Caki2 (cell line): ENCODE measurements at regions not wholly inside any gene's neighbourhood (a gene's known extent, or its start where the extent isn't known, plus 50 kb on each side); places are given as distances from the start of the nearest gene placed in this dataset.
"Not testable (repeated sequence)": the region's sequence is repeated elsewhere in the genome, so short reads cannot be mapped to it uniquely, and the experiment has no call there.

ENCODE experiments used
- DNase-seq: peaks from one replicate; pipeline ENCODE4 v3.0.0-alpha.2; 2015; ENCODE audit warnings: low read depth
- in situ Hi-C: cut with HindIII; loops from 2 replicates; pipeline ENCODE4 v1.10.0; 2016; ENCODE audit warnings: low sequenced_read_pairs, low pct_unique_long_range_greater_than_20kb, mixed read lengths

DNA sequence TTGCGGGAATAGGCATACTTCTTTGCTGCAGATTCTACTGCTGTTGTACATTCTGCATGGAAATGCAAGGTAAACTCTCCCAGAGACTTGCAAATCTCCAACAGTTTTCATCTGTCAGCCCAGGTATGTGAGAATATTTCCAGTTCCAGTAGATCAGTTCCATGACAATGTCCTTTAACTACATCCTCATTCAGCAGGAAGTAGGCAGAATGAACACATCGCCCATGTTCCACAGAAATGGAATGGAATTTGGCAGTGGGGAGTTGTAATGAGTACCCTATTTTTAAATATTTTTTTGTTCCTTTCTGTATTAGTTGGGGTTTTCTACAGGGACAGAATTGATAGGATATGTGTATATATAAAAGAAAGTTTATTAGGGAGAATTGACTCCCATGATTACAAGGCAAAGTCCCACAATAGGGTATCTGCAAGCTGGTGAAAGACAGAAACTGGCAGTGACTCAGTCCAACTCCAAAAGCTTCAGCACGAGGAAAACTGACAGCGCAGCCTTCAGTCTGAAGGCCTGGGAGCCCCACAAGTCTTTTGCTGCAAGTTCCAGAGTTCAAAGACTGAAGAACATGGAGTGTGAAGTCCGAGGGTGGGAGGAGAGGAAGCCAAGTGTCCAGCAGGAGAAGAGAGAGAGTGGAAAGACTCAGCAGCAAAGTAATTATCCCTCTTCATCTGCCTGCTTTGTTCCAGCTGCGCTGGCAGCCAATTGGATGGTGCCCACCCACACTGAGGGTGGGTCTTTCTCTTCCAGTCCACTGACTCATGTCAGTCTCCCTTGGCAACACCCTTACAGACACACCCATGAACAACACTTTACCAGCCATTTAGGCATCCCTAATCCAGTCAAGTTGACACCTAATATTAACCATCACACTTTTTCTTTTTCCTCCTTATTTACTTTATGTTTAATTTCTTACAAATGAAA, 110.4 kb upstream of the SCAF11 start:
- in situ Hi-C loops = no loop called here
- peak; percentile 96 for DNase-seq

DNA sequence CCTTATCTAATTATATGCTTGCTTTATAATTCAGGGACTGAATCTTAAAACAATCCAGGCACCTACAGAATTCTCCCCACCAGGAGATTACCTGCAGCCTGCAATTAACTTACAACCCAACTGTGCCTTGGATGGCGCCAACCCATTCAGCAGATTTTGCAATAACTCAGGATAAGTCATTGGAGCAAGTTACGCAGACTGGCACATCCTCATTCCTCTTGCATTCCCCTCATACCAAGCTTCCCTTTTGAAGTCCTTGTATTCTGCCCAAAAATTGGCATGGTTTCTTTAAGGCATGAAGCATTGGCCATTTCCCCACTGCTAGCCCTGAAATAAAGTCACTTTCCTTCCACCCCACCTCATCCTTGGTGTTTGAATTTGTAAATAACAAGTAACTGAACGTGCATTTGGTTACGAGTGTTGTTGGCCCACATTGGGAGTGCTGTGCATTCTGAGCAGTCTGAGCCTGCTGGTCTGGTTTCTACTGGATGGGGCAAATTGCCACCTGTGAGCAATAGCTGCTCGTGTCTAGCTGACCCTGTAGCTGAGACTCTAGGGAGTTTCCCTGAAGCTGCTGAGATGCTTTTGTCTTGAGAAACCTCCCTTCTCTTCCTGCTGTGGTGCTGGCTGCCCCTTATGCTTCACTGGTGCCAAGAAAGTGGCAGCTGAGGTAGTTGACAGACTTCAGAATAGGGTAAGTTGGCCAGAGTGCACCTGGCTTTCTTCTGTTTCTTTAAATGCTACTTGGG, 99.2 kb upstream of the SCAF11 start:
- in situ Hi-C loops = no loop called here
- DNase-seq = no peak

DNA sequence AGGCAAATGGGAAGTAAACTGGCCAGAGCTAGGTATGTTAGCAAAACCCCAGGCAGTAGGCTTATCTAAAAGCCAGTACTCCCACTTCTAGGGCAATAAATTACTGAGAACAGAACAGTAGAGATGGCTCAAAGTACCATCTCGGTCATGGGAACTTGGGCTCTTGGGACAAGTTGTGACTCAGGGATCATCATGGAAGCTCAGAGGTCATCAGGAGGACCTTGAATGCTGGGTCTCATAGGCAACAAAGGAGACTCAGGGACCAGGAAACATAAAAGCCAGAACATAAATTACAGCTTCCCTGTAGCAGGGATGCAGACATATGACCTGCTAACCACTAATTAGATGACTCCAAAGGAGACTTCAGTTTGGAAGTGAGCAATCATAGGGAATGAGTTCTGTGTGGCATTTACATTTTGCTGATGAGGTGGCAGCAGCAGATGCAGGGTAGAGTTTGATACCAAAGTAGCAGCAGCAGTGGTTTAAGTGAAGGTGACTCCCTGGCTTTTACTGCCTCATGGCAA, 97.6 kb upstream of the SCAF11 start:
- in situ Hi-C loops = no loop called here
- no peak for DNase-seq

DNA sequence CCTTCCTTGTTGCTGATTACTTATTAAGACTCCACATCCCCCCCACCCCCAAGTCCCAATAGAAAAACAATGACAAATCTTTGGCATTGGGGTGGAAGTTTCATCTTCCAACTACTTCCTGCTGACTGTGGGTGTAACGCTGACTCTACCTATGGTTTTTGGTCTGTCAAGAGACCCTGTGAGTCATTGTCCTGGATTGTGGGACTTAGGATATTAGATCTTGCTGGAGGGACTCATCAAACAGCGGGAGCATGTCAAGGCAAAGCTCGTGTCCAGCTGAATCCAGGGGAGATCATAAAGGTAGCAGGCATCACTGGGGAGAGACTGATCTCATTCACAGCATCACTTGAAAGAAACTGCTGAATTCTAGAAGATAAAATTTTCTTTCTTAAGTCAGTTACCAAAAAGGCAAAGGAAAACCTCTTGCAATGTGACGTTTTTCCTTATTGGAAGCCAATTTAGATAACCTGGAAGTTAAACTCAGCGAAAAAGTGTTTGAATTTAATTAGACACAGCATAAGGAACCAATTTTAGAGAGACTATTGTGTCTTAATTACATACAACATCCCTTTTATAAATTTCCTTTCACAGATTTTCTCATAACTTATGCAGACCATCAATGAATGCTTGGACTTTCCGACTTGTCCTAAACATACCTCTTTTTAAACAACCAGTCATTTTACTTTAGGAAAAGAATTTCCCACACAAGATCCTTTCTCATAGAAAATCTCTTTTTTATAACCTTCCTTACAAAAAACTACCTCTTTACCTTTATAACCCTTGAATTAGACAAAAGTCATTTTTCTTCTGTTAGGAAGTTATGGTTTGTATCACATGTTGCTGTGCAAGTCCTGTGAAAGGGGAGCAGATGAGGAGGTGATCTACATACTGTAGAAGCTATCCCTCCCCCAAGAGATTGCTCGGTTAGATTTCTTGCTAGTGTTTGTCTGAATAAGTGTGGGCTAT, 94.6 kb upstream of the SCAF11 start:
- peak; percentile 44 for DNase-seq
- in situ Hi-C loops = no loop called here

DNA sequence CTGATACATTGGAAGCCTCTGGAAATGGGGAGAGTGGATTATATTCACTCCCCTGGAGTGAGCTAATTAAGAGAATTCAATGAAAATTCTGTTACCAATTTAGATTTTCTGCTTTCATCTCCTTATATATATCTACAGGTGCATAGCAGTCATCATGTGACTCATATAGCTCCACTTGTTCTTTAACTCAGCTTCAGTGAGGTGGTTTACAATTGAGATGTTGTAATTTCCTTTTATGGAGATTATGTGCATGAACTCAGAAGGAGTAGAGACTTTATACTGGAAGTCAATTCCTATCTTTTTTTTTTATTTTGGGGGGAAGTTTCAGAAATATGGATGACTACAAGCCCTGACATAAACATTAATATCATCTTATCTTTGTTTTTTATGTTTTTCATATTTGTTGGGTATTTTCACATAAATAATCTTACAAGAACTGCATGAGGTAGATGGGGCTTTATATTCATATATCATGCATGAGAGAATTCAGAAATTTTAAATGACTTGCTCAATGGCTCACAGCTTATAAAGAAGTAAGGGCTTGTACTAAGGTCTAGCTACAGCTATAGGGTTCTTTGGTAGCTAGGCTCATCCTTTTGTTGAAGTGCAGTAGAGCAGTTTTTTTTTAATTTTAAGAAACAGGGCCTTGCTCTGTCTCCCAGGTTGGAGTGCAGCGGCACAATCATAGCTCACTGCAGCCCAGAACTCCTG, 92.3 kb upstream of the SCAF11 start:
- in situ Hi-C loops = no loop called here
- DNase-seq = no peak

DNA sequence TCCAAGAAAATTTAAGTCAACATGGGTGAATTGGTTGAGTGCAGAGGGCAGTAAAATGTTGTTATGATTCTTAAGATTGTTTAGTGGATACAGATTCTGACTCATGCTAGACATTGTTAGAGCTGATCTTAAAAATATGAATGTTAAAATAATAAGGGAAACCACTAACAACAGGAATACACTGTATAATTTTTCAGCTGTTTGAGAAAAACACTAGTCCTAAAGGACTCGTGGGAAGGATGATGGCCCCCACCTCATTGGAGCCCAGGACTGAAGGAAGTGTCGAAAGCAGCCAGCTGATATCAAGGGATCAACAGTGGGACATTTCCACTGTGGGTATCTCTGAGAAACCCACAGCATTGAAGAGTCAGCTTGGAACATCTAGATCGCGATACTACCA, 82.9 kb upstream of the SCAF11 start:
- in situ Hi-C loops = no loop called here
- DNase-seq = no peak

DNA sequence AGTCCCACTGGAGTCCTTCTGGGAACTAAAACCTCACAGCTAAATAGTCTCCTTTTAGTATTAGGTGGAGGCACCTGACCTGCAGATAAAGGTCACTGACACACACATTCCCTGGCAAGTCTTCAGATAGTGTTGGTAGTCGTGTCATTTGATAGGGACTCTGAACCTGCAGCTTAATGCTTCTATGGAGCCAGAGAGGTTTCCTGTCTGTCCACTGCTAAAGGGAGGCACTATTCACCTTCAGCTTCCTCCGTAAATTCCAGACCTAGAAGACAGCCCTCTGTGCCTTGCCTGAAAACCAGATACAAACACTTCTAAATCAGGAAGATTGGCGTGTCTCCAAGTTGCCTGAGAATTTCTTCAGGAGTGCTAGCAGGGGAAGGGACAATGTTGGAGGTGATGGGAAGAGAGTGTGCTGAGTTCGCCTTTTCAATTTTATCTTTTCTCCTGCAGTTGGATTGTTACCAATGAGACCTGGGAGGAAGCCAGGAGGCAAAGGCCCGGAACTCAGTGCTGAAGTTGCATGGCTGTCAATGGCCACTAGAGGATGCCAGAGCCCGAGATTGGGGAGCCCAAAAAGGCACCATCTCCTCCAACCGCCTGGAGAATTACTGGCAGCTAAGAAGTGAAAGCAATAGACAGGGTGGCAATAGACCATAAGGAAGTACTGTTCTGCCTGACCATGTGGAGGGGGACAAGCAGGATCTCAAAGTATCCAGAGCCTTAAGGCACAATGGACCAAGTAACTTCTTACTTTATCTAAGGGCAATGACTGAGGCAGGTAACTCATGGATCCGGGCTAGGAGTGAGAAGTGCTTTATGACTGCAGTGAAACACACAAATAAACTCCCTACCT, 81.6 kb upstream of the SCAF11 start:
- in situ Hi-C loops = no loop called here
- peak; percentile 68 for DNase-seq

DNA sequence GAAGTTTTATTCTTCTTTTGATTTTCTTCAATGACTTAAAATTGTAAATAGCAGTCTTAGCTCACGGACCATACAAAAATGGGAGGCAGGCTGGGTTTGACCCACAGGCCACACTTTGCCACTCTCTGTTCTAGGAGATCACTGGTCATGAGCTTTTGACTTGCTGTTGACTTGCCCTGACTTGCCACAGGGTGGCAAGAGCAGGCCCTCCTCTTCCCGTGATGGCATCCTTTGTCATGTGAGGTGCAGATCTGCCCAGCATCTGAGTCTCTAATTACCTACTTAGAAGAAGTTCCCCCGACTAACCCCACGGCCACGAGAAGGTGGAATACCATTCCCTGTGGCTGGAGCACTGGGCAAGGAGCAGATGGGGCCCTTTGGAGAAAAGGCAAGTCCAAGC, 81.0 kb upstream of the SCAF11 start:
- DNase-seq = no peak
- in situ Hi-C loops = no loop called here

DNA sequence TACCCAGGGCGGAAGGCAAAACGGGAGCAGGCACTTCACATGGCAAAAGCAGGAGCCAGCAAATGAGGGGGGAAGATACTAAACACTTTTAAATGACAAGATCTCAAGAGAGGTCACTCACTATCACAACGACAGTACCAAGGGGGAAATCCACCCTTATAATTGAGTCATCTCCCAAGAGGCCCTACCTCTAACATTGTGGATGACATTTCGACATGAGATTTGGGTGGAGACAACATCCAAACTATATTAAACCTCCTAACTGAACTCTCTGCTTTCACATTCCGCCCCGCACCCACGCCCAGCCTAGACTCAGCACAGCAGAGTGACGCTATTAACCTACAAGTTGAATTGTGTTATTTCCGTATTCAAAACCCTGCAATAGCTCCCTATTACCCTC, 76.7 kb upstream of the SCAF11 start:
- no peak for DNase-seq
- in situ Hi-C loops = no loop called here

DNA sequence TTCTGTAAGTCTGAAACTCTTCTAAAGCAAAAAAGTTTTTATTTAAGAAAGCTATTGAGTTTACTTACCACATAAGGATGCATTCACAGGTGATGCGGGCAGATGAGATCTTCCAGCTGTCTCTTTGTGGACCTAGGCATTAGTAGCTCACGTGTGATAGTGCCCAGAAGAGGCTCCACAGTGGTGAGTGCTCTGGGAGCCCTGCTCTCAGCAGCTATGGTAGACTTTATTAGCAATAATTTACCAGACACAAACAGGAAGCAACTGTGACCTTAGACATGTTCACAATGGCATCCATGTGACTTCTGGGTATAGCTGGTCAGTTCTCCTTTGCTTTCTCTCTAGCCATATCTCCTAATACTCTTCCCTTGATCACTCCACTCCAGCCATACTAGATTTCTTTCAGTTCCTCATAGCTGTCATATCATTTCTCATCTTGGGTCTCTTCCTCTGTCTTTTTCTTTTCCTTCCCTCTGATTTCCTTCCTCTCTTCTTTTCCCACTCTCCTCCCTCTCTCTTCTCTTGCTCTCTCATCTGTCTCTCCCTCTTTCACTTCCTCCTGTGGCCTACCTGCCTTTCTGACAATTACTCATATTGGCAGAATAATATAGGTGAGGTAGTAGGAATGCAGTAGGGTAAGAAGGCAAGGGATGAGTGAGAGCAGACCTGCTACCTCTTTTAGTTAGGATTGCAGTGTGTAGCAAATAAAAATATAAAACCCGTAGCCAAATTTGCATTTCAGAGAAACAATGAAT, 75.2 kb upstream of the SCAF11 start:
- no peak for DNase-seq
- in situ Hi-C loops = no loop called here

DNA sequence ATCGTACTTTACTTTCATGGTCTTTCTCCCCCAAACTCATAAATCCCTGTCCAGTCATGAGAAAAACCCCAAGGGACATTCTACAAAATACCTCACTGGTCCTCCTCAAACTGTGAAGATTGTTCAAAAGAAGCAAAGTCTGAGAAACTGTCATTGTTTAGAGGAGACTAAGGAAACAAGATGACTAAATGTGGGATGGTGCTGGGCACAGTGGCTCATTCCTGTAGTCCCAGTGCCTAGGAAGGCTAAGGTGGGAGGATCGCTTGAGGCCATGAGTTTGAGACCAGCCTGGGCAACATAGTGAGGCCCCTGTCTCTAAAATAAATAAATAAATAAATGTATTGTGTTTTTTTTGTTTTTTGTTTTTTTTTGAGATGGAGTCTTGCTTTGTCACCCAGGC, 74.2 kb upstream of the SCAF11 start:
- in situ Hi-C loops = no loop called here
- no peak for DNase-seq

DNA sequence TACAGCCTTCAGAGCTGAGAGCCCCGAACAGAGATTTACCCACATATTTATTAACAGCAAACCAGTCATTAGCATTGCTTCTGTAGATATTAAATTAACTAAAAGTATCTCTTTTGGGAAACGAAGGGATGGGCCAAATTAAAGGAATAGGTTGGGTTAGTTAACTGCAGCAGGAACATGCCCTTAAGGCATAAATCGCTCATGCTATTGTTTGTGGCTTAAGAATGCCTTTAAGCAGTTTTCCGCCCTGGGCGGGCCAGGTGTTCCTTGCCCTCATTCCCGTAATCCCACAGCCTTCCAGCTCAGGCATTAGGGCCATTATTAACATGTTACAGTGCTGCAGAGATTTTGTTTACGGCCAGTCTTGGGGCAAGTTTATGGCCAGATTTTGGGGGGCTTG, 68.3 kb upstream of the SCAF11 start:
- DNase-seq, in situ Hi-C loops: not testable (repeated sequence)

DNA sequence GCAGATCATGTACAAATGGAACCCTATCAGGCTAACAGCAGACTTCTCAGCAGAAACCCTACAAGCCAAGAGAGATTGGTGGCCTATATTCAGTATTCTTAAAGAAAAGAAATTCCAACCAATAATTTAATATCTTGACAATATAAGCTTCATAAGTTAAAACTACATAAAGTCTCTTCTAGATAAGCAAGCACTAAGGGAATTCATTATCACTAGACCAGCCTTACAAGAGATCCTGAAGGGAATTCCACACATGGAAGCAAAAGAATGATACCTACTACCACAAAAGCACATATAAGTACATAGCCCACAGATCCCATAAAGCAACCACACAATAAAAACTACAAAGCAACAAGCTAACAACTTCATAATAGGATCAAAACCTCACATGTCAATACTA, 60.4 kb upstream of the SCAF11 start:
- in situ Hi-C loops = no loop called here
- DNase-seq = no peak

DNA sequence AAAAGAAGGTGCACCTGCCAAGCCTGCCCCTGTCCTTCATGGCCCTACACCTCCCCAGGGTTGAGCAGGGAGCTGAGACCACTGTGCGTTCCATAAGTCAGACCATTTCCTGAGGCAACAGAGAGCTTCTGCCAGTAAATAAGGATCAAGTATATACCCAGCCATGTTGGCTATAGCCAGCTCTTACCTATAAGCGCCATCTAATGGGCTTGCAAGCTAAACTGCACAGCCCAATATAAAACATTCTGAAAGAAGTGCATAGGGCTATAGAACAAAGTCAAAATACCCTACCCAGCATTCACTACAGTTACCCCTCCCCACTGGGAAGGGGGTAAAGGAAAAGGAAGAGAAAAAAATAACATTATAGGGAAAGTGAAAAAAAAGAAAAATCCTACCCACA, 59.3 kb upstream of the SCAF11 start:
- no peak for DNase-seq
- in situ Hi-C loops = no loop called here

DNA sequence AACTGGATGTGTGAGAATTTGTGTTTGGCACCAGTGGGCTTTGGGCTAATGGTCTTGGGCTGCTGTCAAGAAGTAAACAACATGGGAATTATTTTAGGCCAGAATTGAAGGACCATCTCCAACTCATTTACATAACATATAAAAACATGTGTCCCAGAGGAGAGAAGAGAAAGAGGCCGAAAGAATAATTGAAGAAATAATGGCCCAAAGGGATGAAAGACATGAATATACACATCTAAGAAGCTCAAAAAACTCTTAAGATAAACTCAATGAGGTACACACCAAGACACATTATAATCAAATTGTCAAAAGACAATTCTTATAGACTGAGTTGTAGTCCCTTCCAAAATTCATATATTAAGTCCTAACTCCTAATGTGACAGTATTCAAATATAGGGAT, 56.1 kb upstream of the SCAF11 start:
- in situ Hi-C loops = no loop called here
- no peak for DNase-seq

DNA sequence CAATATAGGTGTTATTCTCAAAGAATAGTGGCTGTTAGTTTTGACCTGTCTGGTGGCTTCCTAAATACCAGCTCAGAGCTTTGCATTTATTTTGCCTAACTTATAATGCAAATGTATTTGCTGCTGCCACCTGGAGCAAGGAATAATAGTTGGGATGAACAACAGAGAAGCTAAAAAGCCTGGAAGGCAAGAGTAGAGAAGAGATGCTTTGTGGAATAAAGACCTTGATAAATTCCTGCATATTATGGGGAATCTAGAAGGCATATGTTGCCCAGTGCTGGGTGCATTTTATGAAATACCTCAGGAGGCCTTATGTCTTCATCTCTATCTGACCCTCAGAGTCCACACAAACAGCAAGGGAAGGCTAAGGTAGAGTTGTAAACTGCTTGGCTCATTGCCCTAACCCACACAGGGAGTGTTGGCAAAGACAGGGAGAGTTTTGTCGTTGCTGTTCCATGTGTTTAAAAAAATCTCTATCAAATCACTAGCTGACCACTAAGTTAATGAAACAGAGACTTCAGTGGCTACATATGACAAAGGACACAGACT, 53.7 kb upstream of the SCAF11 start:
- in situ Hi-C loops = no loop called here
- no peak for DNase-seq
